Hepatic stellate cell (primary cell): ENCODE measurements at regions not wholly inside any gene's neighbourhood (a gene's known extent, or its start where the extent isn't known, plus 50 kb on each side); places are given as distances from the start of the nearest gene placed in this dataset.
"Not testable (repeated sequence)": the region's sequence is repeated elsewhere in the genome, so short reads cannot be mapped to it uniquely, and the experiment has no call there.

Experiments used
- DNase-seq: peaks from one replicate; pipeline ENCODE4 v3.0.0; 2011; ENCODE audit warnings: low spot score

DNA sequence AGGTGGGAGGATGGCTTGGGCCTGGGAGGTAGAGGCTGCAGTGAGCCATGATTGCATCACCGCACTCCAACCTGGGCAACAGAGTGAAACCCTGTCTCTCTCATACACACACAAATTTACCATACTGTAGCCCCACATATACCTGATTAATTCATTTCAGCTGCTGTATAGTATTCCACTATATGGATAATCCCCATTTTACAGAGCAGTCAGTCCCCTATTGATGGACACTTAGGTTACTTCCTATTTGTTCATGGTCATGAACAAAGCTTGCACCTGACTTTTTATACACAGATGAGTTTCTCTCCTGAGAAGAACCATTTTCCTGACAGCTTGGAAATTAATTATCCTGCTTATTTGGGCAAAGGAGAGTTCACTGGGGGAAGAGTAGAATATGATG, 59.2 kb downstream of the EMX2 start:
- DNase-seq, result no peak

DNA sequence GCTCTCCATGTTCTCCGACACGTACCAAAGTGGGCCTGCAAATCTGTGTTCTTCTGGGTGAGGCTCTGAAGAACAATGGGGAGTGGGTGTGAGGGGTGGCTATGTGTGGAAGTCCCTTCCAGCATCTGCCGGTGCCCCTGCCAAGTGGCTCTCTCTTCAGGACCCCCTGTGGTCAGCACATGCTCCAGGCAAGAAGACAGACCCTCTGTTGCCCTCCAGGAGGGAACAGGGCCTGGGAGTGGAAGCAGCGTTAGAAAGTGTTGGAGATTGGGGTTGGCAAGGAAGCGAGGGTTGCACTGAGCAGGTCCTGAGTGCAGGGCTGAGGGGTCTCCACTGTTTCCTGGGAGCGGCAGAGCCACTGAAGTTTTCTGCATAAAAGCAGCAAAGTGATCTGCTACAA, 60.5 kb downstream of the EMX2 start:
- no peak for DNase-seq

DNA sequence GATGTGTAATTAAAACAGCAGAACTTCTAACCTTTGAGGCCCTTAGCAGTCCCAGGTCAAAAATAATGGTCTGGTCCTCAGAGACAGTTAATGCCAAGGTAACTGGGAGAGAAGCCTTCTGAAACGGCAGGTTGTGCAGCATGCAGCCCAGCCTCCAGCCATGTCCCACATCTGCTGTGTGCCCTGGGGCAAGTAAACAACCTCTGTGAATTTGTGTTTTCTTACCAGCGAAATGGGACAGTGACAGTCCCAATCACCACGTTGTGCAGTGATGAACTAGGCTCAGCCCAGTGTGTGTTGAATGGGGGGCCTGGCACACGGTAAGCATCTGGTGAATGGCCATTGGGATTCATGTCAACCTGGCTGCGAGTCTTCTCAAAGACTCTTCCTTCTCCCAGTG, 61.2 kb downstream of the EMX2 start:
- no peak for DNase-seq

DNA sequence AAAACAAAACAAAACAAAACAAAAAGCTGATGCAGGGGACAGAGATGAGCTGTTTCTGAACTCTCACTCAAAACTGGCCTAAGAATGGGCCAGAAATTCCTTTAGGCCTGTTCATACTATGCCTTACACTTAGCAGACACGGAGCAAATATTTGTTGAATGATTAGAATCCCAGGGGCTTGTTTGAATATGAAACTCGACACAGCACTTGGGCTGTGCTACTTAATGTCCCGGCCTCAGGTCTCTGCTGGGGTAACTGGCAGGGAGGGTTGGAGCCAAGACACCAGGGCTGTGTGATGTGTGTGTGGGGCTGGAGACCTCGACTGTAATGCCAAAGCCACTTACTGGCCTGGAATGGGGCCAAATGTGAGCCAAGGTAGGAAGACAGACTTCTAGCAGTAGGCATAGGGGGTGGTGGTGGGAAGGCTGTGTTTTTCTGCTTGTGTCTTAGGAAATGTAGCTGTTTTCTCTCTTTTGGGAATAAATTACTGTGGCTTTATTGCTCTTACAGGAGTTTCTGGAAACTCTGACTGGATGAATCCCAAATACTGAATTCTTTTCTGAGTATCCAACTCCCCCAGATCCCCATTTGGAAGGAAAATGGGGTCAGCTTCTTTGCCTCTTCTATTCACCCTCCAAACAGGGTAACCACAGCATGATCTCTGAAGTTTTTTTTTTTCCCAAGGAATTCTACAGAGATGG, 66.7 kb downstream of the EMX2 start:
- DNase-seq, result no peak

DNA sequence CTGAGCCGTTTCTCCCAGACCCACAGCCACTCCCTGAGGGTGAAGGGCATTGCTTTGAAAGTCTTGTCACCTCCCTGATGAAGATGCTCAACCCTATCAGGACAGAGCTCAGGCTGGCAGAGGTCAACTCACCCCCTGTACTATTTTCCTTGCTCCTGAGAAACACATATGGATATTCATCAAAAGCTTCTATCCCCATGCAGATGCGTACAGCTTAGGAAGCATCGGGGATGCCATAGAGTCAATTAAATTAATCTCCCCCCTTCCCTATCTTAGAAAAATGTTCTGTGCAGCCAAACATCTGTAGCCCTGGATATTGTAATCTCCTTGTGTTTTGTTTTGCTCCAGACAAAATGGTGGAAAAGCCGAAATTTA, 67.2 kb downstream of the EMX2 start:
- no peak for DNase-seq

DNA sequence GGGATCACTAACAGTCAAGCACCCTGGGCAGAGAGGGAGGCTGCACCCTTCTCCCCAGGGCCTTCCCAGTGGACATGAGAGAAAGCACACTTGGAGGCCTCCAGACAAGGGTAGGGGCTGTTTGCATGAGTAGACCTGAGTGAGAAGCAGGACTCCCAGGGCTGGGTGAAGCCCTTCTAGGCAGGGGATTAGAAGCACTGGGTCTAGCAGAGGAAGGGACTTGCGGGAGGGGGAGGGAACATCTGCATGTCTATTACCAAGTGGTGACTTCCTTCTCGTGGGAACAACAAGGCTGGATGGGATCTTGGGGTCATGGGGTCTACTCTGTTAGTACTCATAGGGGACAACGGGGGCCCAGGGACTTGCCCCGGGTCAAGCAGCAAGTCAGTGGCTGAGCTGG, 67.8 kb downstream of the EMX2 start:
- DNase-seq, result no peak

DNA sequence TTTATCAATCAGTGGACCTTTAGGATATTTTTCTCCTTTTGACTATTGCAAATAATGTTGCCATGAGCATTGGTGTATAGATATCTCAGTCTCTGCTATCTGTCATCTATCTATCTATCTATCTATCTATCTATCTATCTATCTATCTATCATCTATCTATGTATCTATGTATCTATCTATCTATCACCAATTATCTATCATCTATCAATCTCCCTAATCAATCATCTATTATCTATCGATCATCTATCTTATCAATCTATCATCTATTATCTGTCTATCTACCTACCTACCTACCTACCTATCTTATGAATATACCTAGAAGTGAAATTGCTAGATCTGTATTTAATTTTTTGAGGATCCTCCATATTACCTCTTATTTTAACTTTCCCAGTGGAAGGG, 69.6 kb downstream of the EMX2 start:
- no peak for DNase-seq

DNA sequence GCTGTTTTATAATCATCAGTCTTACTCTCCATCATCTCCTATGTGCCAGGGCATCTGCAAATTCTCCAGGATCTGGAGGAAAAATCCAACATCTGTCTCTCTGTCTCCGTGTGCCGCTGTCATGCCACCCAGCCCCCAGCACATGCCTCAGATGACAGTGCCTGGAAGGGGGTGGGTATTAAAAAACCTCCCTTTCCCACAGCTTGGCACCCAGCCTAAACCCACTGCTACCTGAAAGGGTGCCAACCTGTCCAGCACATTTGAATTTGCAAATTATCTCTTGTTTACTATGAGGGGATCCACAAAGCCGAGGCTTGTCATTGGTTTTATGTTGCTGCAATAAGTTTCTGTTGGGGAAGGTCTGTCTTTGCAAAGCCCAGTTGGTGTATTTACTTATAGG, 73.1 kb downstream of the EMX2 start:
- no peak for DNase-seq

DNA sequence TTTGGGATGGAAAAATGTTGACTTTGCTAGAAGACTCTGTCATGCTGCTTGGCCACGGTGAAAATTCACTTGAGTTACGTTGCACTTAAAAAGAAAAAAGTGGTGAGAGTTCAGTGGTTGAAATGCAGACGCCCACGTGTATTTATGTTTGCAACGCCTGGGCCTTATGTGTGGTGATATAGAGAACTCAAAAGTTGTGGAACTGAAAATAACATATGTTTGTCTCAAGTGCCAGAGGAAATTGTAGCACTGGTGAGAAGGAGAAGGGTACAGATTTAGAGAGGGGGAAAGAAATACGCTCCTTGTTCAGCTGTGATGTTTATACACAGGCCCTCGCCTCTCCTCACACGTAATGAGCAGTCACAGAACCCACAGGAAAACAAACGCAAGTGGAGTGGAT, 73.6 kb downstream of the EMX2 start:
- no peak for DNase-seq

DNA sequence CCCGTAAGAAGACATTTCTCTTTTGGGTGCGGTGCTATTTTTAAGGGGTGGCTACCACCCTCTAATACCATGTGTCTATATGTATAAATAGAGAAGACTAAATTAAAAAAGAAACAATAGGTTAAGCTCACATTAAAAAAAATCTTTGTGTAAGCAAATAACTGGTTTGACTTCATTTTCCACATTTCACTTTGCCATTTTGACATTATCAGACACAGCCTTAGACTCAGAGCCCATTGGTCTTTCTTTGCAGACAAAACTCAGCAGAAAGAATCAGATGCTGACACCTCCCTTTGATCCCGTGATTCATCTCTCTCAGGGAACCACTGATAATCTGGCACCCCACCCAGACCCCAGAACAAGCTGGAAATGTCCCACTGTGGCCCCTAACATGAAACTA, 74.5 kb downstream of the EMX2 start:
- DNase-seq, result no peak

DNA sequence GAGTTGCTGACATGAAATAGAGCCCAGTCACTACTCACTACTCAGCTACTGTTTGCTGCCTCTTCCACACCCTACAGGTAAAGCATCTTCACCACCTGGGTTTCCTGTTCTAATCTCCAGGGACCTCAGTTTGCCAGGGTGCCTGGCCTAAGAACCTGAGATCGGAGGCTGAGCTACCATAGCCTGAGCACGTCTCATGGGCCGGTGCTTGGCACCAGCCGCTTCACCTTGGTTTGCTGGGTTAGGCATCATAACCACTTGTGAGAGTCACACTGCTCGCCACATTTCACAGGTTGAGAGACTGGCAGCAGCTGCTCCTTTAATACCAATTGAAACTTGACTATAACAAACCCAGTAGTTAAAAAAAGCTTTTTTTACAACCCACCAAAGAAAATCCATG, 75.1 kb downstream of the EMX2 start:
- DNase-seq, result no peak

DNA sequence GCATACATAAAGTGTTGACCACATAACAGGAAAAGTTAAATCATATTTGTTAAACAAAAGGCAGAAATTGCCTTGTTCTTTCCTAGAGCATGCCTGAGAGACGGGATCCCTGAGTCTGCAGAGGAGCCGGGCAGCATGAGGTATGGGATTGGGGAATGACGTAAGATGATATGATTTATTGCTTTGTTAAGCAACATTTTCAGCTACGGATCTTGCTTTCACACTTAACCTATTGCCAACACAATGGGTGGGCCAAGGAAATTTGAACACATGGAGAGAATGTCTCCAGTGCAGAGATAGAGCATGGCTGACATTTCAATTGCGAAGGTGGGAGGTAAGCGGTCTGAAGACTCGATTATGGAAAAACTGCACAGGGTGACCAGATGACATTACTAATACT, 76.7 kb downstream of the EMX2 start:
- no peak for DNase-seq

DNA sequence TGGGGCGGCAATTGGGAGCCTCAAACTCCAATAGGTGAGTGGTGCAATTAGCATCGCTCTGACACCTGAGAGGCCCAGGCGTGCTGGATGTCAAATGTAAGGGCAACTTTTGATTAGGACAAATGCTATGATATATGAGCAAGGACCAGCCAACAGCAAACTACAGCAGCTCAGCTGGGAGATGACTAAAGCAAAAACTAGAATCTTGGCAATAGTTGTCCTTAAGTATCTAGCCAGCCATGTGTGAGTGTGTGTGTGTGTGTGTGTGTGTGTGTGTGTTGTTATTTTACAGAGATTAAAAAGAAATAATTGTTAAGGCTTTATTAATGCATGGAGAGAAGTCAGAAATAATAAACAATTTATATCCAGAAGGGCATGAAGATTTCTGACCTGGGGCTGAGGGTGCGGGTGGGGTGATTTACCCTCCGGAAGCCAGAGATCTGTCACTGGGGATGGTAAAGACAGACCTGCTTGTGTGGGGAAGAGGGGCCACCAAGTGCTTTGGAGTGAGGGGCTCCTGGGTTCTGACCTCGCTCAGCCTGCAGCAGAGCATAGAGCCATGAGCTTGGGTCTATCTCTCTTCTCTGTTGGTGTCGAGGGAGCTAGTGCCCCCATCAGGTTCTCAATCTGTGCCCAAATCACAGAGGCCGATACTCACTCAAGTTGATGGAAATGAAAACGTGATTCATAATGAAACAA, 77.3 kb downstream of the EMX2 start:
- no peak for DNase-seq

DNA sequence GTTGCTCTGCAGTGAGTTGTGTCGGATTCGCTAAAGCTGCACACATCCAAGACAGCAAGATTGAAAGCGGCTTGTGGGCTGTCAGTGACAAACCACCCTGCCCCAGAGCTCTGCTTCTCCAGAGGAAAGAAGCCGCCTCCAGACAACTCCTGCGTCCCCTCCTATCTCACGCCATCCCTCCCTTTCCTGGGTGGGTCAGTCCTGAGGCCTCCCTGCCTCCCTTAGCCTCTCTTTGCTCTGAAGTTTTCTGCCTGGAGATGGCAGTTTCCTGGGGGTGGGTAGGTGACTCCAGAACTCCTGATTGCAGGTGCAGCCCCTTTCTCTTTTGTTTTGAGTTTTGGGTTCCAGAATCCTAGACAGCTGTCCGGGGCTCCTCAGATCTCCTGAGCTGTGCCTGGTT, 78.7 kb downstream of the EMX2 start:
- no peak for DNase-seq

DNA sequence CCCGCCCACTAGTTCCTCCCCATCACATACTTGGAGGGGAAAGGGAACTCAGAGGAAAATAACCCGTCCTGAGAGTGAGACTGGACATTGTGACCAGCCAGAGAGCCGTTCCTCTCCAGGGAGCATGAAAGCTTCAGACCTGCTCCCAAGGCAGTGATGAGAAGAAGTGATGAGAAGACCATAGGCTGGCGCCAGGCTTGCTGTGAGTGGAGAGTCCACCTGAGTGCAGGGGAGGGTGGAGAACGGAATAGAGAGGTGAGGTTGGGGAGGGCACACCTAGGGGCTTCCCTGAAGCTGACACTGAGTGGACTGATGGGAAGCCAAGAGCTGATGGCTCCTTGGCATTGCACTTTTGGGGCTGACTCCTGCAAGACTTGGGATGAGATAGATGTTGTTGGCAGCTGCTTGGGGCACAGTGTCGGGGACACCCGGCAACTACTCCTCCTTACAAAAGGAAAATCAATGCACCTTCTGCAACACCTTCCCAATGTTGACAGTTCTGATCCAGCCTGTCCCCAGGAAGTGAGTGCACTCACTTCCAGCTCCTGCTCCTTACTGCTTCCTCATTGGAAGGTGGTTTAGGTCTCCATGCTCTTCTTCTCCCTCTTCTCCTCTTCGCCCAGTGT, 79.4 kb downstream of the EMX2 start:
- DNase-seq, result no peak

DNA sequence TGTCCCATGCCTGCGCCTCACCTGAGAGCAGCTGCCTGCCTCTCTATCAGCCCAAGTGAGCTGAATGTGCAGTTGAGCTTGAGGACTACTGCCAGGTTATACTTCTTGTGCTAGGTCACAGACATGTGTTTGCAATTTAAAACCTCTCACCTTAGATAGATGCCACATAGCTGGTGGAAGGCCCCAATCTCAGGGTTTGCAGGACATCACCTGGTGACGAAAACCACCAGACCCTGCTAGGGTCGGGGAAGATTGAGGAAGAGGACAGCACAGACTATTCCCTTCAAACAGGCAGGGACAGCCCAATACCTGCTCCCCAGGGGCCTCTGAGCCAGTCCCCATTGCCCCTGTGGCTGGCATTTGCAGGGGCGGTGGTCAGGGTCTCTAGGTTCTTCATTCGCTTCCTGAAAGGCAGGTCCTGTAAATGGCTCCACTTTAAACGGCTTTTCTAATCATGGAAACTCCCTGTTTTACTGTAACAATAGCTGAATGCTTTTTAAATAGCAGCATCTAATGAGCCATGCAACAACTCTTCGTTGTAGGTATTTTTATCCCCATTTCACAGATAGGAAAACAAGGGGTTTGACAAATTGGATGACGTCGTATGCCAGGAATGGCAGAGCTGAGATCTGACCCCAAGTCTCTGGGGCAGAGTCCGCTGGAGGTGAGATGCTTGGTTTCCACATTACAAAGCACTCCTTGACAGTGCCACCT, 80.1 kb downstream of the EMX2 start:
- no peak for DNase-seq

DNA sequence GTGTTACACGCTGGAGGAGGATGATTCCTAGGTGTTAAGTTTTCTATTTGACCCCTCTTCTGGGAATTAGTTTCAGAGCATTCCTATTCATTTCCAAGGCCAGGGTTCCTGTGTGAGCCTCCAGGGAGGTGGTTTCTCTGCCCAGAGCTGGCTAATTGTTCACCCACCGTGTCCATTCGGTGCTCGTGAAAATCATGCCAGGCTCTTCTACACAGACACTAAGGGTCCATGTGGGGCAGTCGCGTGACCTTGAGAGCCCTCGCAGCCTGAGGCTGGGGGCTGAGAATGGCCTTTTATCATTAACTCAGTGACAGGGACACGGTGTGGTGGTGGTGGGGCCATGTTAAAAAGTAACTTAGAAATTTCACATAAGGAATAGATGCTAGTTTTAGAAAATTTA, 83.7 kb downstream of the EMX2 start:
- DNase-seq, result no peak

DNA sequence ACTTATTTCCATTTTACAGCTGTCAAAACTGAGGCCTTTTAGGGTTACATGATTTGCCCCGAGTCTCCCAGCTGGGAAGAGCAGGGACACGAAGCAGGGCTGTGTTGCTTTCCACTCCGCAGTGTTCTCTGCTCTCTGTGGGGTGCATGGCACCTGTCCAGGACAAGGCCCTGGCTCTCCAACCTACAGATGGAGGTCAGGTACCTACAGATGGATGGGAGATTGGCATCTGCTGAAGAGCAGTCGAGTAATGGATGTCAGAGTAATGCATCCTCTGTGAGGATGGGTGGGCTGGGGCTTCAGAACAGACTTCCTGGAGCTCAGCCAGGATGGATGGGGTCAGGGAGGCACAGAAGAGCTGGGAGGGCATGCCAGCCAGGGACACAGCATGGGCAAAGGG, 85.0 kb downstream of the EMX2 start:
- no peak for DNase-seq

DNA sequence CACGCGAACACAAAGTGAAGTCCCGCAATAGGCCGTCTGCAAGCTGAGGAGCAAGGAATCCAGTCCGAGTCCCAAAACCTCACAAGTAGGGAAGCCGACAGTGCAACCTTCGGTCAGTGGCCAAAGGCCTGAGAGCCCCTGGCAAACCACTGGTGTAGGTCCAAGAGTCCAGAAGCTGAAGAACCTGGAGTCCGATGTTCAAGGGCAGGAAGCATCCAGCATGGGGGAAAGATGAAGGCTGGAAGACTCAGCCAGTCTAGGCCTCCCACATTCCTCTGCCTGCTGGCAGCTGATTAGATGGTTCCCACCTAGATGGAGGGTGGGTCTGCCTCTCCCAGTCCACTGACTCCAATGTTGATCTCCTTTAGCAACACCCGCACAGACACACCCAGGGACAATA, 87.2 kb downstream of the EMX2 start:
- not testable (repeated sequence) for DNase-seq

DNA sequence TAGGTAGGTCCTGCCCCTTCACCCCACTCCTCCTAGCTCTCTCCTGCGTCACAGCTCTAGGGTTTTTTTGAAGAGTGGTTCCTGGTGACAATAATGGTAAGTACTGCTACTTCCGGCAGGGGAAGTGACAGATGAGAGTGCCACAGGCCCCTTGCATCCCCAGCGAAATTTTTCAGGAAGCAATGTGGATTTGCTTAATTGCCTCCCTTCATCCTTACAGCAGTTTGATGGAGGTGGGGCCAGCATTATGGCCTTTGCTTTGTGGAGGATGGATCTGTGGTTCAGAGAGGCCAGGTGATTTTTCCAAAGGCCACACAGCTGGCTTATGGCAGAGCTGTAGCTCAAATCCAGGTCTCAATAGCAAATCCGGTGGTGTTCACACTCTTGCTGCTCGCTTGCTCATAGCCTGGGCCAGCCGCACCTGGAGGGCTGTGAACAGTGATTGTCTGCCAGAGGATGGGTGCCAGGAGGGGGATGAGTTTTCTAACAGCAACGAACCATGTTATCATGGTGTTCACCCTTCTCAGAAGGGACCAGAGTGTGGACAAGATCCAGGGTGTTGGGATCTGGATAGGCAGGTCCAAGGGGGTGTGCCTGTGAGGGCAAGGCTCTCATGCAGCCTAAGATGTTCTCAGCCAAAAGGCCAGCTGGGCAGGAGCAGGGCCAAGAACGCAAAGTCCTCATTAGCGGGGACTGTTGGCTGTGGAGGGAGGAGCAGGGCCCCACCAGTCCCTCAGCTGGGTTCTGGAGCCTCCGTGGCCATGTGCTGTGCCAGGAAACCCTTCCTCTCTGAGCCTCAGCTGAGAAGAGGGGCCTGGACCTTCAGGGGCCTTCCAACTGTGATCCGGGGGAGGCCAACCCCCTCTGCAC, 89.0 kb downstream of the EMX2 start:
- no peak for DNase-seq

DNA sequence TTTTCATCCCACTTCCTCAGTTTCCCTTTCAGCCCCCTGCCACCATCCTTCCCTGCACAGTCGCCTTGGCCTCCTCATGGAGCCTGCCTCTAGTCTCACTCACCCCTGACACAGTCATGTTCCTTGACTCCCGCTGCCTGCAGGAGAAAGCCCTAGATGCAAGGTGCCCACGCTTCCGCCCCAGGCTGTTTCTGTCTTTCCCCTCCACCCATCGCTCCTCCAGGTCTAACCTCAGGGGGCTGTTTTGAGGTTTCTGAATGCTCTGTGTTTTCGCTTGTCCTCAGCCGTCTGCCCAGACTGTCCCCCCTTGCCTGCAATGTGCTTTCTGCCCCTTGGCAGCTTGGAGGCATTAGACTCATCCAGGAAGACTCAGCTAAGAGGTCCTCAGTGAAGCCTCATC, 89.9 kb downstream of the EMX2 start:
- no peak for DNase-seq

DNA sequence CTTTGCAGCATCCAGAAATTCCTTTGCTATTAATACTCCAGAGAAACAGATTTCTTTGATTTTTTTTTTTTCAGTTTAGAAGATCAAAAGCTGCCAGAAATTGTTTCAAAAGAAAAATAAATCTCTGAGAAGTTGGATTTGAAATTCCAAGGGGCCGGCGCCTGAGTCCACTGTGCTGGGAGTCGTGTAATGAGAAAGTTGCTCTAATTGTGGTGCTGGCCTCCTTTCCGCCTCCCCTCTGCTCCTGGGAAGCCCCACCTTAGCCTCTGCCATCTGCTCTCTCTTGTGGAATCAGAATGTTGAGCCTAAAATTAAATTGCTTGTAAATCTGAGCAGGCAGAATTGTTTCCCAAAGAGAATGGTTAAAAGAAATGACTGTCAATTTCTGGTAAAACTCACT, 93.3 kb downstream of the EMX2 start:
- DNase-seq, result no peak
